ENCODE measurements at regions not wholly inside any gene's neighbourhood (a gene's known extent, or its start where the extent isn't known, plus 50 kb on each side); places are given as distances from the start of the nearest gene placed in this dataset.

DNA sequence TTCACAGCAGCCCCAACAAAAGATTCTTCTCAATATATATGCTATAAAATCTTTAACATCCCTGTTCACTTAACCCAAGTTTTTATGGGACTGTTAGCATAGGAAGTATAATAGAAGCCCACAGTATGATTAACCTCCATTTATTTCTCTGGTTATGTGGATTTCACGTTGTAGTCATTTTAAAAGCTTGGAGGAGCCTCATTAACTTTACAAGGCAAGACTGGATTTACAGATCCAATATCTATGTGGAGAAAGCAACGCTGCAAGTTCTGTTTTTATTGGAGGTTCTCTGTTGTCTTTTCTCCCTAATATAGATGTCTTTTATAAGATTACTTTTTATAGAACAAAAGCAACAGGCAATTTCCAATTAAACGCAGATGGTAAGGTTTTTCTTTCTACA, 114.9 kb upstream of the SYT4 start:
- Histone ChIP-seq H3K9me3 (ENCODE audit: low read depth) (no peaks in the 10 kb centered on the region), H3K36me3 (no peaks in the 10 kb centered on the region), H3K27me3 (no peaks in the 10 kb centered on the region), H3K9ac (no peak overlapping the region), H4K20me1 (ENCODE audit: low read depth) (no peaks in the 10 kb centered on the region), H3K4me2 (no peak overlapping the region), H3K79me2 (ENCODE audit: low read depth) (no peaks in the 10 kb centered on the region), H2AFZ (replicated peaks) (no peak overlapping the region), H3K27ac (no peak overlapping the region), H3K4me3 (no peak overlapping the region), H3F3A (ENCODE audit: low read depth) (no peaks in the 10 kb centered on the region), H3K4me1 (no peaks in the 10 kb centered on the region)
- Mint-ChIP-seq H3K36me3 (no peaks in the 10 kb centered on the region), H3K27me3 (ENCODE audit: insufficient read depth, low read depth) (no peaks in the 10 kb centered on the region), H3K27ac (no peak overlapping the region), H3K9me3 (no peaks in the 10 kb centered on the region), H3K4me1 (peaks cover 20% of the 10 kb centered on the region), H3K4me3 (no peak overlapping the region)
- TF ChIP-seq EZH2 (IDR thresholded peaks at IDR 0.05) (no peak), EZH2phosphoT487 (IDR thresholded peaks at IDR 0.05) (no peak)
- TF ChIP-seq, protein P1, sequence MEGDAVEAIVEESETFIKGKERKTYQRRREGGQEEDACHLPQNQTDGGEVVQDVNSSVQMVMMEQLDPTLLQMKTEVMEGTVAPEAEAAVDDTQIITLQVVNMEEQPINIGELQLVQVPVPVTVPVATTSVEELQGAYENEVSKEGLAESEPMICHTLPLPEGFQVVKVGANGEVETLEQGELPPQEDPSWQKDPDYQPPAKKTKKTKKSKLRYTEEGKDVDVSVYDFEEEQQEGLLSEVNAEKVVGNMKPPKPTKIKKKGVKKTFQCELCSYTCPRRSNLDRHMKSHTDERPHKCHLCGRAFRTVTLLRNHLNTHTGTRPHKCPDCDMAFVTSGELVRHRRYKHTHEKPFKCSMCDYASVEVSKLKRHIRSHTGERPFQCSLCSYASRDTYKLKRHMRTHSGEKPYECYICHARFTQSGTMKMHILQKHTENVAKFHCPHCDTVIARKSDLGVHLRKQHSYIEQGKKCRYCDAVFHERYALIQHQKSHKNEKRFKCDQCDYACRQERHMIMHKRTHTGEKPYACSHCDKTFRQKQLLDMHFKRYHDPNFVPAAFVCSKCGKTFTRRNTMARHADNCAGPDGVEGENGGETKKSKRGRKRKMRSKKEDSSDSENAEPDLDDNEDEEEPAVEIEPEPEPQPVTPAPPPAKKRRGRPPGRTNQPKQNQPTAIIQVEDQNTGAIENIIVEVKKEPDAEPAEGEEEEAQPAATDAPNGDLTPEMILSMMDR (IDR thresholded peaks at IDR 0.05) = no peak
- DNase-seq (ENCODE audit: low spot score) = no peak

DNA sequence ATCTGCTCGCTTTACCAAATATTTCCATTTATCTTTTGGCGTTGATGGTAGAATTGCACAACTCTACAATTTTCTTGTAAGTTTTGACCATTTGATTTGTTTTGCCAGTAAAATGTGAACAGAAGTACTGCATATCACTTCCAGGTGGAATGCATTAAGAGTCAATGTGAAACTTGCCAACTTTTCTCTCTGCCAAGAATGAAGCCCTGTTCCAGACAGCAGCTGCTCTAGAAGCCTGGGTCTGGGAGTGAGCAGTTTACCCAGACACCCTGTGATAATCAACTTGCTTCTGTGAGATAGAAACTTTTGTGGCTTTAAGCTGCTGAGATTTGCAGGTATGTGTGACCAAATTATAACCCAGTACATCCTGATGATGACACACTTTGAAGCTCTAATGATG, 115.9 kb upstream of the SYT4 start:
- Mint-ChIP-seq H3K27me3 (ENCODE audit: insufficient read depth, low read depth) (no peaks in the 10 kb centered on the region), H3K36me3 (no peaks in the 10 kb centered on the region), H3K4me1 (peaks cover 16% of the 10 kb centered on the region), H3K27ac (no peak overlapping the region), H3K4me3 (no peak overlapping the region), H3K9me3 (no peaks in the 10 kb centered on the region)
- H3K9ac ChIP-seq = no peak overlapping the region
- H3F3A ChIP-seq (ENCODE audit: low read depth) = no peaks in the 10 kb centered on the region
- H3K9me3 ChIP-seq (ENCODE audit: low read depth) = no peaks in the 10 kb centered on the region
- H3K27ac ChIP-seq = no peak overlapping the region
- no peaks in the 10 kb centered on the region for H3K36me3 ChIP-seq
- H4K20me1 ChIP-seq (ENCODE audit: low read depth) = no peaks in the 10 kb centered on the region
- no peak for TF ChIP-seq EZH2 (IDR thresholded peaks at IDR 0.05)
- no peak for TF ChIP-seq EZH2phosphoT487 (IDR thresholded peaks at IDR 0.05)
- TF ChIP-seq, protein P1 (IDR thresholded peaks at IDR 0.05) = no peak
- no peaks in the 10 kb centered on the region for H3K4me1 ChIP-seq
- no peak for DNase-seq (ENCODE audit: low spot score)
- H2AFZ ChIP-seq (replicated peaks) = no peak overlapping the region
- H3K4me2 ChIP-seq = no peak overlapping the region
- no peaks in the 10 kb centered on the region for H3K79me2 ChIP-seq (ENCODE audit: low read depth)
- H3K4me3 ChIP-seq = no peak overlapping the region
- no peaks in the 10 kb centered on the region for H3K27me3 ChIP-seq

DNA sequence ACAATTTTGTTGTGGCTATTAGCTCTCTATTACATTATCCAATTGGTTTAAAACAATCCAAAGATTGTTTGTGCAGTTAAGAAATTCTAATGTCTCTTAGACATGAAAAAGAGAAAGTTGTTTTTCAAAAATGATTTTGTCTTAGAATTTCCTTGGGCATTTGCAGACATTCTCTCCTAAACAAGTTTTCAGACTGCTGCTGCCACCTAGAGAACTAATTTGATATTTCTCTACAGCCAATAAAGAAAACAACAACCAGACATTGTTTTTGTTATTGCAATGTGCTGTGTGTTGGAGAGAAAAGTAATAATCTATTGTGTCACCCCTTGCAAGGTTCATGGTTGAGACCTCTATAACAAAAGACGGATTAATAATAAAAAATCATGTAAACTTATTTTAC, 119.0 kb upstream of the SYT4 start:
- Histone ChIP-seq H4K20me1 (ENCODE audit: low read depth) (no peaks in the 10 kb centered on the region), H3K4me3 (no peak overlapping the region), H3K36me3 (no peaks in the 10 kb centered on the region), H3K79me2 (ENCODE audit: low read depth) (no peaks in the 10 kb centered on the region), H3K27ac (no peak overlapping the region), H3K4me2 (no peak overlapping the region), H3K27me3 (no peaks in the 10 kb centered on the region), H3K9ac (no peak overlapping the region), H3K4me1 (no peaks in the 10 kb centered on the region), H2AFZ (replicated peaks) (no peak overlapping the region), H3K9me3 (ENCODE audit: low read depth) (no peaks in the 10 kb centered on the region), H3F3A (ENCODE audit: low read depth) (no peaks in the 10 kb centered on the region)
- peaks cover 2% of the 10 kb centered on the region for H3K4me1 Mint-ChIP-seq
- H3K27me3 Mint-ChIP-seq (ENCODE audit: insufficient read depth, low read depth) = no peaks in the 10 kb centered on the region
- H3K36me3 Mint-ChIP-seq = no peaks in the 10 kb centered on the region
- peak; percentile 38 for DNase-seq (ENCODE audit: low spot score)
- no peak overlapping the region for H3K27ac Mint-ChIP-seq
- peaks cover 2% of the 10 kb centered on the region for H3K9me3 Mint-ChIP-seq
- H3K4me3 Mint-ChIP-seq = no peak overlapping the region
- TF ChIP-seq EZH2phosphoT487 (IDR thresholded peaks at IDR 0.05) = no peak
- TF ChIP-seq, protein P1 (IDR thresholded peaks at IDR 0.05) = peak; percentile 69

DNA sequence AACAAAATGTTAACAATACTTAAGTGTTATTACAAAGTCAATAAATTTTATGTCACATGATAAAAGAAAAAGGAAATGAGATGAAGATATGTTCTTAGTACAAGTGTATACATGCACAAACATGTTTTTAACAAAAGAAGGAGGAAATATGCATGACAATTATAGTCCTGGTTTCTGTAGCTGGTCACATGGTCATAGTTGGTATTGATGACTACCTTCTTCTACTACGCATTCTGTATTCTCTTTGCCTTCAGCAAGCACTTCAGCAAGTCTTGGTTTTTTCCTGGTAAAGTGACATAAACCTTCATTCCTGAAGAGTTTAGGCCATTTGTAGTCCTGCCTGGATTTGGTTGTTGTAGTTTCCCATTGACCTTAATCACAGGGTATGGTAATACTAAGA, 121.3 kb upstream of the SYT4 start:
- H3K36me3 ChIP-seq = no peaks in the 10 kb centered on the region
- no peak for DNase-seq (ENCODE audit: low spot score)
- no peak overlapping the region for H3K4me3 ChIP-seq
- H3K36me3 Mint-ChIP-seq = no peaks in the 10 kb centered on the region
- H3K27ac ChIP-seq = no peak overlapping the region
- H3K4me1 ChIP-seq = no peaks in the 10 kb centered on the region
- no peak overlapping the region for H3K4me3 Mint-ChIP-seq
- no peak overlapping the region for H2AFZ ChIP-seq (replicated peaks)
- H3K27me3 ChIP-seq = no peaks in the 10 kb centered on the region
- no peaks in the 10 kb centered on the region for H4K20me1 ChIP-seq (ENCODE audit: low read depth)
- H3K9ac ChIP-seq = no peak overlapping the region
- H3K27me3 Mint-ChIP-seq (ENCODE audit: insufficient read depth, low read depth) = peaks cover 4% of the 10 kb centered on the region
- no peaks in the 10 kb centered on the region for H3K9me3 ChIP-seq (ENCODE audit: low read depth)
- no peak overlapping the region for H3K4me2 ChIP-seq
- no peaks in the 10 kb centered on the region for H3K79me2 ChIP-seq (ENCODE audit: low read depth)
- TF ChIP-seq EZH2phosphoT487 (IDR thresholded peaks at IDR 0.05) = no peak
- TF ChIP-seq EZH2 (IDR thresholded peaks at IDR 0.05) = no peak
- TF ChIP-seq, protein P1 (IDR thresholded peaks at IDR 0.05) = no peak
- H3K27ac Mint-ChIP-seq = no peak overlapping the region
- peaks cover 14% of the 10 kb centered on the region for H3K9me3 Mint-ChIP-seq
- H3F3A ChIP-seq (ENCODE audit: low read depth) = no peaks in the 10 kb centered on the region
- peaks cover 2% of the 10 kb centered on the region for H3K4me1 Mint-ChIP-seq

Measured in neural progenitor cell (in vitro differentiated cells).